WTC11 (cell line): ENCODE measurements at regions not wholly inside any gene's neighbourhood (a gene's known extent, or its start where the extent isn't known, plus 50 kb on each side); places are given as distances from the start of the nearest gene placed in this dataset.

Experiments used
- ATAC-seq: fragments of 200-7000 bp; cut with Tn5 transposase; 2 replicates; pipeline ENCODE4 v1.10.0; 2021; ENCODE audit warnings: mild to moderate bottlenecking, moderate library complexity
- CTCF ChIA-PET: fragments of 300-600 bp; sonication (Branson Sonifier 250); formaldehyde crosslinking; loops from one replicate; lab custom pipeline; 2021; ENCODE audit warnings: antibody characterized with exemption; lab: Charles Lee
- POLR2A ChIA-PET: fragments of 350-600 bp; sonication (Branson Sonifier 250); formaldehyde crosslinking; loops from one replicate; lab custom pipeline; 2021; ENCODE audit warnings: antibody characterized with exemption; lab: Charles Lee
- DNase-seq: peaks from one replicate; pipeline ENCODE4 v3.0.0; 2021; ENCODE audit warnings: low spot score
- H3K27ac Mint-ChIP-seq: 2 replicates; pipeline ENCODE4 v1.8.0; 2021; ENCODE audit warnings: mixed read lengths
- H3K27me3 Mint-ChIP-seq: 2 replicates; pipeline ENCODE4 v1.8.0; 2021; ENCODE audit warnings: low read depth, mild to moderate bottlenecking, moderate library complexity, mixed read lengths
- H3K36me3 Mint-ChIP-seq: 2 replicates; pipeline ENCODE4 v1.8.0; 2021; ENCODE audit warnings: mixed read lengths
- H3K4me1 Mint-ChIP-seq: 2 replicates; pipeline ENCODE4 v1.8.0; 2022; ENCODE audit warnings: mixed read lengths
- H3K4me3 Mint-ChIP-seq: 2 replicates; pipeline ENCODE4 v1.8.0; 2021; ENCODE audit warnings: mild to moderate bottlenecking, moderate library complexity, mixed read lengths
- H3K9me3 Mint-ChIP-seq: 2 replicates; pipeline ENCODE4 v1.8.0; 2021; ENCODE audit warnings: mixed read lengths
- ATF3 ChIP-seq: sonication (generic); formaldehyde crosslinking; conservative IDR thresholded peaks from 2 replicates; pipeline ENCODE4 v1.8.1; 2022; ENCODE audit warnings: mild to moderate bottlenecking, missing genetic modification reagents
- CREB1 ChIP-seq: sonication (generic); formaldehyde crosslinking; IDR thresholded peaks from 2 replicates; pipeline ENCODE4 v1.8.0; 2023; ENCODE audit warnings: mild to moderate bottlenecking, missing genetic modification reagents
- ETV6 ChIP-seq: sonication (generic); formaldehyde crosslinking; IDR thresholded peaks from 2 replicates; pipeline ENCODE4 v1.8.1; 2022; ENCODE audit warnings: mild to moderate bottlenecking, missing genetic modification reagents
- IRF1 ChIP-seq: sonication (generic); formaldehyde crosslinking; IDR thresholded peaks from 2 replicates; pipeline ENCODE4 v1.8.0; 2023; ENCODE audit warnings: missing genetic modification reagents
- MAX ChIP-seq: sonication (generic); formaldehyde crosslinking; IDR thresholded peaks from 2 replicates; pipeline ENCODE4 v1.8.0; 2022; ENCODE audit warnings: mild to moderate bottlenecking, missing genetic modification reagents
- MLX ChIP-seq: sonication (generic); formaldehyde crosslinking; IDR thresholded peaks from 2 replicates; pipeline ENCODE4 v1.8.1; 2023; ENCODE audit warnings: mild to moderate bottlenecking, missing genetic modification reagents, moderate library complexity
- MXD4 ChIP-seq: fragments of 250-450 bp; sonication (Bioruptor Pico); IDR thresholded peaks from 2 replicates; pipeline ENCODE4 v1.8.0; 2021; ENCODE audit warnings: mild to moderate bottlenecking, moderate library complexity, borderline replicate concordance
- NFYB ChIP-seq: sonication (generic); formaldehyde crosslinking; conservative IDR thresholded peaks from 2 replicates; pipeline ENCODE4 v1.8.0; 2022; ENCODE audit warnings: low read depth, missing genetic modification reagents
- NR2C2 ChIP-seq: sonication (generic); formaldehyde crosslinking; IDR thresholded peaks from 2 replicates; pipeline ENCODE4 v1.8.0; 2022; ENCODE audit warnings: mild to moderate bottlenecking, missing genetic modification reagents
- RELA ChIP-seq: sonication (generic); formaldehyde crosslinking; IDR thresholded peaks from 2 replicates; pipeline ENCODE4 v1.8.1; 2022; ENCODE audit warnings: missing genetic modification reagents, mild to moderate bottlenecking, borderline replicate concordance
- USF1 ChIP-seq: sonication (generic); formaldehyde crosslinking; IDR thresholded peaks from 2 replicates; pipeline ENCODE4 v1.8.0; 2022; ENCODE audit warnings: mild to moderate bottlenecking, missing genetic modification reagents
- ZNF219 ChIP-seq: sonication (generic); formaldehyde crosslinking; IDR thresholded peaks from 2 replicates; pipeline ENCODE4 v1.8.0; 2023; ENCODE audit warnings: missing genetic modification reagents, mild to moderate bottlenecking, borderline replicate concordance
- ZNF317 ChIP-seq: sonication (generic); formaldehyde crosslinking; IDR thresholded peaks from 2 replicates; pipeline ENCODE4 v1.8.1; 2023; ENCODE audit warnings: low read depth, mild to moderate bottlenecking, moderate library complexity, missing genetic modification reagents, borderline replicate concordance
- ZNF532 ChIP-seq: fragments of 250-450 bp; sonication (Bioruptor Pico); IDR thresholded peaks from 2 replicates; pipeline ENCODE4 v1.9.0; 2021; ENCODE audit warnings: mild to moderate bottlenecking, borderline replicate concordance
- ZSCAN18 ChIP-seq: fragments of 250-450 bp; sonication (Bioruptor Pico); IDR thresholded peaks from 2 replicates; pipeline ENCODE4 v2.1.2; 2022; ENCODE audit warnings: mild to moderate bottlenecking, moderate library complexity

- Mint-ChIP-seq H3K4me1 (no peaks in the 10 kb centered on the region), H3K36me3 (no peaks in the 10 kb centered on the region), H3K27ac (no peak overlapping the region), H3K9me3 (no peaks in the 10 kb centered on the region), H3K4me3 (no peak overlapping the region), H3K27me3 (no peaks in the 10 kb centered on the region)
- ATAC-seq (no peak), DNase-seq (no peak)
- TF ChIP-seq ZSCAN18 (CRISPR knock-in tag) = no peak
- no peak for TF ChIP-seq MXD4 (CRISPR knock-in tag)
- no peak for TF ChIP-seq IRF1 (CRISPR knock-in tag)
- no peak for TF ChIP-seq ZNF532 (CRISPR knock-in tag)
- no peak for TF ChIP-seq NFYB (CRISPR knock-in tag)
- TF ChIP-seq ETV6 (CRISPR knock-in tag) = no peak
- TF ChIP-seq MLX (CRISPR knock-in tag) = no peak
- no peak for TF ChIP-seq RELA (CRISPR knock-in tag)
- TF ChIP-seq NR2C2 (CRISPR knock-in tag) = no peak
- ChIA-PET POLR2A (no interaction called here), CTCF (interaction anchor here (1.0 to 1.2 kb wide), 2 partner anchors 68 to 207 kb away, joined by 3 read pairs; no protein-coding TSS in a partner anchor)
Measured at GRCh38 chr7:25636871-25637283, 408.6 kb upstream of the NPVF start.

GRCh38 chr7:25638068-25638467, 409.8 kb upstream of the NPVF start:
- Mint-ChIP-seq H3K27me3 (no peaks in the 10 kb centered on the region; the same call in 1 of the 2 replicates), H3K4me3 (no peak overlapping the region), H3K36me3 (no peaks in the 10 kb centered on the region), H3K9me3 (no peaks in the 10 kb centered on the region), H3K4me1 (no peaks in the 10 kb centered on the region), H3K27ac (no peak overlapping the region)
- ChIA-PET CTCF (interaction anchor here (1.2 kb wide), 1 partner anchor 205 kb away, joined by 3 read pairs; no protein-coding TSS in a partner anchor), POLR2A (no interaction called here)
- ATAC-seq (no peak), DNase-seq (no peak)
- no peak for TF ChIP-seq ATF3 (CRISPR knock-in tag)
- no peak for TF ChIP-seq USF1
- no peak for TF ChIP-seq ZNF317 (CRISPR knock-in tag)

GRCh38 chr7:25638590-25639244, 410.4 kb upstream of the NPVF start:
- ATAC-seq = no peak
- no peak overlapping the region for H3K27ac Mint-ChIP-seq
- no peaks in the 10 kb centered on the region for H3K36me3 Mint-ChIP-seq
- ChIA-PET CTCF (interaction anchor here (0.9 kb wide), 1 partner anchor 200 kb away, joined by 3 read pairs; no protein-coding TSS in a partner anchor), POLR2A (no interaction called here)
- no peaks in the 10 kb centered on the region; the same call in 1 of the 2 replicates for H3K27me3 Mint-ChIP-seq
- 0 out of 2 replicates have a peak, but pooled peaks cover 2% of the 10 kb centered on the region for H3K4me1 Mint-ChIP-seq
- H3K4me3 Mint-ChIP-seq = no peak overlapping the region
- H3K9me3 Mint-ChIP-seq = no peaks in the 10 kb centered on the region
- DNase-seq = no peak
- no peak for TF ChIP-seq ZSCAN18 (CRISPR knock-in tag)
- no peak for TF ChIP-seq MAX (CRISPR knock-in tag)
- TF ChIP-seq ZNF219 (CRISPR knock-in tag) = no peak
- no peak for TF ChIP-seq CREB1 (CRISPR knock-in tag)
- TF ChIP-seq ETV6 (CRISPR knock-in tag) = no peak
- no peak for TF ChIP-seq NR2C2 (CRISPR knock-in tag)
- TF ChIP-seq RELA (CRISPR knock-in tag) = no peak
